MG63 (cell line): ENCODE measurements at regions not wholly inside any gene's neighbourhood (a gene's known extent, or its start where the extent isn't known, plus 50 kb on each side); places are given as distances from the start of the nearest gene placed in this dataset.

Source experiments
- DNase-seq: peaks from one replicate; pipeline ENCODE4 v3.0.0-alpha.2; 2020
- H3K27me3 ChIP-seq: fragments of 250-450 bp; sonication (Bioruptor Pico); 2 replicates; pipeline ENCODE4 v1.5.1; 2020; ENCODE audit warnings: mild to moderate bottlenecking, moderate library complexity
- H3K36me3 ChIP-seq: fragments of 250-450 bp; sonication (Bioruptor Pico); 2 replicates; pipeline ENCODE4 v1.5.1; 2020; ENCODE audit warnings: mild to moderate bottlenecking, moderate library complexity
- H3K4me3 ChIP-seq: fragments of 250-450 bp; sonication (Bioruptor Pico); 2 replicates; pipeline ENCODE4 v1.5.1; 2020; ENCODE audit warnings: mild to moderate bottlenecking, moderate library complexity
- H3K9me3 ChIP-seq: fragments of 250-450 bp; sonication (Bioruptor Pico); 2 replicates; pipeline ENCODE4 v1.5.1; 2020; ENCODE audit warnings: mild to moderate bottlenecking, moderate library complexity

DNA sequence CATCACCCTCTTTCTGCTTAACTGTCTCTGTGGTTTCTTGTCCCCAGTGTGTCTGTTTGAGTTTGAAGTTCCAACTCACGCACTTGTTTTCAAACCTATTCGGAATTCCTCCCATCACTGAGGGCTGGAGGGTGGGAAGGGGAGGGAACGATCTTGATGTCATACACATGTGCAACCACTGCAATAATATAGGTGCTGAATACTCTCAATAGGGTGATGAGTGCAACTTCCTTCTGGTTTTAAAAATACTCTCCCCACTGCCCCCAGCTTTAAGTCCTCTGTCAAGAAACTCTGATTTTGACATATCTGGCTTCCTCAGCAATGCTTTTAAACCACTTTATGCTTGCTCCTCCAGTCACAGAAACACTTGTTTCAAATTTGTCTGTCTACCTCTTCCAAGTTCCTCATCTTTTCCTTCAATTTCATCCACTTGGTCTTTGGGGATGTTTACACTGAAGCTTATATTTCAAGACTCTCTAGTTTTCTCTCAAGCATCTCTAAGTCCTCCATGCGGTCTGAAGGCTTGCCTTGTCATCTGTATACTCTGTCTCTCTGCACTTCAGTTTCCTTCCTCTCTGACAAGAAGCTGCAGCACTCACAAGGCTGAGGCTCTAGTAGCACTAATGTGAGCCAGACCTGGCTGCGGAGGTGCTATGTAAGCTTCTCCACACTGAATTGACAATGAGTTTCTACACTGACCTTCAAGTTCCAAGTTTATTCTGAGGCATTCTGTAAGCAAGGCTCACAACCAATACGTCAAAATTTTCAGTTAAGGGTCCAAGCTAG lies 422.3 kb downstream of the ZEB2 start:
- Histone ChIP-seq H3K4me3 (no peak overlapping the region), H3K27me3 (no peaks in the 10 kb centered on the region), H3K36me3 (no peaks in the 10 kb centered on the region), H3K9me3 (no peaks in the 10 kb centered on the region)
- DNase-seq = no peak

DNA sequence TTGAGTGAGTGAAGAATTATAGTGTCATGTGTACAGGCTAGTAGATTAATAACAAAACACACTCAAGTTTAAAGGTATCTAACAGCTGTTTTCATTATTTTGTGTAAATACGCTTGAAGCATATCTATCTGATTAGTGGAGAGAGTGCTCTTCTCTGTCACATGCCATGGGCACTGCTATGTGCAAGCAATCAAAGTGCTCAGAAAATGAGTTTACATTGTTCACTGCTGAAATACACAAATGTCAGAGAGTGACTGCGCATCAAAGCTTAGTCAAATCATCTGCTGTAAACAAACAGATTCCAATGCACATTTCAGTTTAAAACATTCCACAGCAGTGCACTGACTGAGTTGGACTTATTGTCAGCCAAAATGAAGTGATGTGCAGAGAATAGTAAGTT lies 423.4 kb downstream of the ZEB2 start:
- H3K4me3 ChIP-seq = no peak overlapping the region
- no peaks in the 10 kb centered on the region for H3K9me3 ChIP-seq
- H3K36me3 ChIP-seq = no peaks in the 10 kb centered on the region
- DNase-seq = no peak
- H3K27me3 ChIP-seq = no peaks in the 10 kb centered on the region

DNA sequence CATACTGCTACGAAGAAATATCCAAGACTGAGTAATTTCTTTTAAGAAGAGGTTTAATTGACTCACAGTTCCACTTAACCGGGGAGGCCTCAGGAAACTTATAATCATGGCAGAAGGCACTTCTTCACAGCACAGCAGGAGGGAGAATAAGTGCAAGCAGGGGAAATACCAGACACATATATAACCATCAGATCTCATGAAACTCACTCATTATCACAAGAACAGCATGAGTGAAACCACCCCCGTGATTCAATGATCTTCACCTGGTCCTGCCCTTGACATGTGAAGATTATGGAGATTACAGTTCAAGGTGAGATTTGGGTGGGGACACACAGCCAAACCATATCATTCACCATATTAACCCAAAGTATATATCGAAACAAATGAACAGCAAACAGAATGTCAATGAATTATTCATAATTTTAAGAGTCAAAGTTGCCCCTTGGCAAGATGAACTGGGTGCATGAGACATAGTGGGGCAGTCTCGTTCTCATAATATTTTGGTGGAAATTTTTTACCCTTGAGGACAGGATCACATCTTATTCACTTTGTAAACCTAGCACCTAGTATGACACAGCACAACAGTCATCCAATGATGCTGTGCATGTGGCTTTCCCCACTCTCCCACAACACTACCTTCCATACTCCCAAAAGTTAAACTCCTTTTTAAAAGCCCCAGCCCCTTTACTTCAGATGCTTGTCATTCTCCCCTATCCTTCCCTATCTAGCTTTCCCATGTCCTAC lies 425.3 kb downstream of the ZEB2 start:
- Histone ChIP-seq H3K9me3 (no peaks in the 10 kb centered on the region), H3K27me3 (no peaks in the 10 kb centered on the region), H3K4me3 (no peak overlapping the region), H3K36me3 (no peaks in the 10 kb centered on the region)
- DNase-seq = no peak

DNA sequence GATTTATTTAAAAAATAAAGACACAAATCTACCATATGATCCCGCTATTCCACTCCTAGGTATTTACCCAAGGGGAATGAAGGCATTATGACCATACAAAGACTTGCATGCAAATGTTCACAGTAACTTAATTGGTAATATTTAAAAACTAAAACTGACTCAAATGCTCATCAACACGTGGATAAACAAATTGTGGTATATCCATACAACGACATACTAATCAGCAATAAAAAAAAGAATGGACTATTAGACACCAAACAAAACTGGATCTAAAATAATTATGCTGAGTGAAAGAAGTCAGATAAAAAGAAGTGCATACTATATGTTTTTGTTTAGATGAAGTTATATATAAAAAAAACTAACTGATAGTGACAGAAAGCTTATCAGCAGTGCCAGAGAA lies 428.3 kb downstream of the ZEB2 start:
- no peaks in the 10 kb centered on the region for H3K27me3 ChIP-seq
- no peak overlapping the region for H3K4me3 ChIP-seq
- no peaks in the 10 kb centered on the region for H3K9me3 ChIP-seq
- H3K36me3 ChIP-seq = no peaks in the 10 kb centered on the region
- no peak for DNase-seq

DNA sequence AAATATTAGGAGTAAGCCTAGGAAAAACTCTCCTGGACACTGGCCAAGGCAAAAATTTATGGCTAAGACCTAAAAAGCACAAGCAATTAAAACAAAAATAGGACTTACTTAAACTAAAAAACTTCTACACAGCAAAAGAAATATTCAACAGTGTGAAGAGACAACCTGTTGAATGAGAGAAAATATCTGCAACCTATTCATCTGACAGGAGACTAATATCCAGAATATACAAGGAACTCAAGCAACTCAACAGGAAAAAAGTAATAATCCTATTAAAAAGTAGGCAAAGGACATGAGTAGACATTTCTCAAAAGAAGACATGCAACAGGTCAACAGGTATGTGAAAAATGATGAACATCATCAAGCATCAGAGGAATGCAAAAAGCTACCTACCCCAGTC lies 431.1 kb downstream of the ZEB2 start:
- Histone ChIP-seq H3K36me3 (no peaks in the 10 kb centered on the region), H3K4me3 (no peak overlapping the region), H3K9me3 (no peaks in the 10 kb centered on the region), H3K27me3 (no peaks in the 10 kb centered on the region)
- no peak for DNase-seq

DNA sequence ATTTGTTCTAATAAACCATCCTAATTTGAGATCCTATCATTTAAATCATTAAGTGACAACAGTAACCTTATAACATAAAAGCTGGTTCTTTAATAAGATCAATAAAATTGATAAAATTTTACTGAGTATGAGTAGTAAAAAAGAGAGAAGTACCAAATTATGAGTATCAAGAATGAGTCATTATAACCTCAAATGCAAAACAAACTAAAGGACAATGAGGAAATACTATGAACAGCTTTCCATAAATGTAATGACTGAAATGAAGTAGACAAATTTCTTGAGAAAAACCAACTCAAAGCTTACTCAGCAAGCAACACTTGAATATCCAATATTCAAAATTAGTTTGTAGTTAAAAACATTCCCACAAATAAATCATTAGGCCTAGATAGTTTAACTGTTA lies 433.0 kb downstream of the ZEB2 start:
- DNase-seq = no peak

DNA sequence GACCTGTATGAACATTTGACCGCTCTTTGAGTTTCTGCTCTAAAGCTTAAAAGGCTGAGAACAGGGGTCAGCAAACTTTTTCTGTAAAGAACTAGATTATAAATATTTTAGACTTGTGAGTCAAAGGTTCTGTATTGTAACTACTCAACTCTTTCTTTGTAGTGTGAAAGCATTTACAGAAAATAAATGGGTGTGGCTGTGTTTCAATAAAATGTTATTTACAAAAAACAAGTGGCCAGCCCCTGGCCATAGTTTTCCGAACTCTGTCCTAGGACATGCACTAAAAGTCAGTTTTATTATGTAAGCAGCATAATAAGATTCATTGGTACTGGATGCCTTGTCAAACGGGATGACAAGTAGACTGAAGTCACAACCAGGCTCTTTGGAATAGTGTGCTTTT lies 434.9 kb downstream of the ZEB2 start:
- no peak for DNase-seq
- Histone ChIP-seq H3K36me3 (no peaks in the 10 kb centered on the region), H3K4me3 (no peak overlapping the region), H3K9me3 (no peaks in the 10 kb centered on the region), H3K27me3 (no peaks in the 10 kb centered on the region)

More for the DNA sequence above, 433.0 kb downstream of the ZEB2 start:
- H3K4me3 ChIP-seq = no peak overlapping the region
- no peaks in the 10 kb centered on the region for H3K36me3 ChIP-seq
- no peaks in the 10 kb centered on the region for H3K27me3 ChIP-seq
- no peaks in the 10 kb centered on the region for H3K9me3 ChIP-seq

DNA sequence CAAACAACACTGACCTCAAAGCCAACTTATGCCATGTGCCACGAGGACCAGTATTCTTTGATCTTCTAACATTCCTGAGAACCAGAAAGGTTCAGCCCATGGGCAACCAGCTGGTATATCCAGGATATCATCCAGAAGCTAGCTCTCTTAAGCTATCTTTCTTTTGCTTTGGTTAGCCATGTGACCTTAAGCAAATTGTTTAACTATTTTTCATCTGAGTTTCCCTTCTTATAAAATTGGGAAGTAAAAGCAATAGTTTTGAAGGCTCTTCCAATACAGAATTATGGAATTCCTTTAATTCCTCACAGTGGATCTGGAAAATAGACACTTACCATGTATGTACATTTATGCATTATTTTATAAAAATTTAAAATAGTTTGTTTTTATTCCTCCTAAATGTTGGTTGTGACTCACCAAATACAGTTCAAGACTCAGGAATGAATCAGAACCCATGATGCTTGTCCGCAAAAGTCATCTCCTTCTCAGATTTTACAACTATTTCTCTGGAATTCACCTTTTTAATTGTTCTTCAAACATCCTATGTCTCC lies 435.7 kb downstream of the ZEB2 start:
- Histone ChIP-seq H3K4me3 (no peak overlapping the region), H3K36me3 (no peaks in the 10 kb centered on the region), H3K27me3 (no peaks in the 10 kb centered on the region), H3K9me3 (no peaks in the 10 kb centered on the region)
- peak; percentile 69 for DNase-seq

DNA sequence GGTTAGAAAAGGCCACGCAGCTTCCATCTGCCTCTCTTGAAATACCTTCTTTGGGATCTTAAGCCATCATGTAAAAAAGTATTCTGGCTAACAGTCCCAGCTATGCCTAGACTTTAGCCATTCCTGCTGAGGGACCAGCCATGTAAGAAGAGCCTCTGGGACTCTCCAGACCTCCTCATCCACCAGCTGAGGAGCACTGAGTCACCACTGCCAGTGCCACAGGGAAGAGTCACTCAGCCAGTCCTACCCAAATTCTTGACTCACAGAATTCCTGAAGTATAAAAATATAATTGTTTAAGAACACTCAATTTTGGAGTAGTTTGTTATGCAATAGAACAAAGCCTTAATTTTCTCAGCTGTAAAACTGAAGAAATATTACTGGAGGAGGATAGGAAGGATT lies 436.7 kb downstream of the ZEB2 start:
- Histone ChIP-seq H3K9me3 (no peaks in the 10 kb centered on the region), H3K4me3 (no peak overlapping the region), H3K27me3 (no peaks in the 10 kb centered on the region), H3K36me3 (no peaks in the 10 kb centered on the region)
- peak; percentile 86 for DNase-seq

DNA sequence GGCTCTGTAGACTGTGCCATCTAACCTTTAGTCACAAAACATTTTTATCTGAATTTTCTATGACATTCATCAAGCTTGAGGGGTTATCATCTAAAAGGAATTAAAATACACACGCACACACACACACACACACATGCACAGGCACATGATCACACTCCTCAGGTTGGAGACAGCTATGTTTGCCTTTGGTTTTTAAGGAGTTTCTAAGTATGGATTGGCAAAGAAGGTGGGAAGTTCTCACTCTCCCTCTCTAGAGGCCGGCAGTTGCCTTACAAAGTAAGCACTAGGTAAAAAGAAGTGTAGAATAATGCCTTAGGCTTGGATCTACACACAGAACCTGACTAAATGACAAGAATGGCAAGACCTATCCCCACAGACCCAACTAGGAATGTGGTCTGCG lies 437.1 kb downstream of the ZEB2 start:
- DNase-seq = no peak
- Histone ChIP-seq H3K9me3 (no peaks in the 10 kb centered on the region), H3K27me3 (no peaks in the 10 kb centered on the region), H3K4me3 (no peak overlapping the region), H3K36me3 (no peaks in the 10 kb centered on the region)

DNA sequence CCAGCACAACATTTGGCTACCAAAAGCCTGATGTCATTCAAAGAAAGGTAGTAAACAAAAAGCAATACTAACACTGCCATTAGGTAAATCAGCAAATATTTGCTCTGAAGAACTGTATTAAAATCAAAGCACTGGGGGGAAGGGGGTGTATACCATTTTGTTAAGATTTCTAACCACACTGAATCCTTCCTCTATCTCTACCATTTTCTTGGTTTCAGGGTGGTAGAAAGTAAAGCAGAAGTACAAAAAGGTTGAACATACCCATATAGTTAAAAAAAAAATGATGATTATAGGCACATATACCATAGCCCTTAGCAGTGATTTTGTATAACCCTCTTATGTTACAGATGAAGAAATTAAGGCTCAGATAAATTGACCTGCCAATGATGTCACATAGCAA lies 437.6 kb downstream of the ZEB2 start:
- no peaks in the 10 kb centered on the region for H3K27me3 ChIP-seq
- H3K4me3 ChIP-seq = no peak overlapping the region
- H3K9me3 ChIP-seq = no peaks in the 10 kb centered on the region
- no peaks in the 10 kb centered on the region for H3K36me3 ChIP-seq
- DNase-seq = no peak

DNA sequence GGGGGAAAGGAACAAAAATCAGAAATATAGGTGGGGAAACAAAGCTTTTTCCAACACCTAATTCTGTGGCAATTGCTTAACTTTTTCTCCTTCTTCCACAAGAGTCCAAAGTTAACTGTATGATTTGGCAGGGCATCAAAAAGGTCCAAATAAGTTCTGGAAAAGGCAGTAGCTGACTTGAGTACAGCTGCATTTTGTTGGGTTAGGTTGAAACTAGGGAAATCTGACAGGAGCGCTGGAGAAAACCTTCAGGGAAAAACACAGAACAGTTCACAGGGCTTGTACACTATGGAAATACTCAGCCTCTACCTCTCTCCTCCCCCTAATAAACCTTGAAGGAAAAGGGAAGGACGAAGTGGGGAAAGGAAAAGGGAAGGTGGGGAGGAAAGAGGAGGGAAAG lies 438.6 kb downstream of the ZEB2 start:
- H3K36me3 ChIP-seq = no peaks in the 10 kb centered on the region
- no peaks in the 10 kb centered on the region for H3K9me3 ChIP-seq
- no peak overlapping the region for H3K4me3 ChIP-seq
- no peak for DNase-seq
- no peaks in the 10 kb centered on the region for H3K27me3 ChIP-seq

DNA sequence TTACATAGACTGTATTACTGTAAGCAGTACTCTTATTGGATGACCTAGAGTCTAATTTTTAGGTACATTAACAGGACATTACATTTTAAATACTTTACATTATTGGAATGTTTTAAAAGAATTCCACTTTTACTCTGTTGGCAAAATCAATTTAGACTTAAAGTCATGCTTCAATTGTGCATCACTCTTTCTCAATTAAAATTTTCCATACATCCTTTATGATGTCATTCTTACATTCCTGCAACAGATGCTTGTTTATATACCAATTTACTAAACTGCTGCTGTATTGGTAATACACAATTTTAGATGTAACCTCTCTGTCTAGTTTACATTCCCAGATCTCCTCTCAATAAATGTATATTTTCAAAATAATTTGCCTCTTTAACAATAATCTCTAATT lies 440.1 kb downstream of the ZEB2 start:
- H3K36me3 ChIP-seq = no peaks in the 10 kb centered on the region
- no peaks in the 10 kb centered on the region for H3K9me3 ChIP-seq
- H3K4me3 ChIP-seq = no peak overlapping the region
- no peaks in the 10 kb centered on the region for H3K27me3 ChIP-seq
- no peak for DNase-seq

DNA sequence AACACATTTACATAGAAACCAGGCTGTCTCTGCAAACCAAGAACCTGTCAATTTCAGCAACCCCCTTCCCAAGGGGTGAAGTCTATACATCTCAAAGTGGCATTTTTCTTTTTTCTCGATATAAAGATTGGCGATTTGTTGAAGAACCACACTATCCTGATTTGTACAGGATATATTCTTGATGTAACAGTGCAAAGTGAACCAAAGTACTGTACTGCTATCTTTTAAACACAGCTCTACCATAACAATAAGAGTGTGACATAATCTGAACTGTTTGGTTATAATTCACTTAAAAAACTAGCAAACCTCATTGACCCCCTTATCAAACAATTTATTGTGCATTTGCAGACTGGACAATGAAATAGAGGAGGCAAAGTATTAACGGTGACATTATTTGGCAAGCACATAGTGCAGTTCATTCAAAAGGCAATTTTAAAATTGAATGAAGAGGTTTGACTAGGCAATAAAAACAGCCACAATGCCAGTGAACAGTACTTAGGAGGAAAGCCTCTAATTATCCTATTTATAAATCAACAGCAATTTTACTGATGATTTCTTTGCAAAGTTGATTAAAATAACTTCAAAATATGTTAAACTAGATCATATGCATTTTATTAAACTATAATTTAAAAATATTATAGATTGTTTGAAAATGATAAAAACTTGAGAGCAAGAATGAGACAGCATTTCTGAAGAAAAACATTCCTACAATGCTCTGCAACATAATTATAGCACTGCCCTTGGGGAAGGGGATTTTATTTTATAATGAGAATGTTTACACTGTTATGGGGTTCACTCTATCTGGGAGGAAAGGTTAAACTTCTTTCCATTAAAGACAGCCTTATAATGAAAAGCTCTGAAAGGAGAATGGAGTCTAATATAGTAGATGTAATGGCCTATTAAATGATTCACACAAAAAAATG lies 440.9 kb downstream of the ZEB2 start:
- H3K36me3 ChIP-seq = no peaks in the 10 kb centered on the region
- H3K27me3 ChIP-seq = no peaks in the 10 kb centered on the region
- H3K4me3 ChIP-seq = no peak overlapping the region
- no peaks in the 10 kb centered on the region for H3K9me3 ChIP-seq
- no peak for DNase-seq

DNA sequence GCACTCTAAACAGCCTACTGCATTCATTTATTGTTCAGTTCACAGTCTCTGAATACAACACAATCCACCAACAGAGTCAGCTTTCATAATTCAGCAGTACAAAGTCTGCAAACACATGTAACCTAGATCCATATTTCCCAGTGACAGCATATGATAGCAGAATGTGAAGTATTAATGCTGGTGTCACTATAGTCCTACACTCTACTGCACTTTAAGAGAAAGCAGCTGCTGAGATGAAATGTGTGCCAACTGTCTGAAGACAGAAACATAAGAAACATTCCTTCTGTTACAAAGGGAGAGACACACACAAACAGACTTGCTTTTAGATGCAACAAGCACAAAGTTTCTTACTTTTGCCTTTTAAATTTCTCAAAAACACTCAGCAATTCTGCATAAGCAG lies 441.8 kb downstream of the ZEB2 start:
- Histone ChIP-seq H3K27me3 (no peaks in the 10 kb centered on the region), H3K9me3 (no peaks in the 10 kb centered on the region)
- DNase-seq = no peak

DNA sequence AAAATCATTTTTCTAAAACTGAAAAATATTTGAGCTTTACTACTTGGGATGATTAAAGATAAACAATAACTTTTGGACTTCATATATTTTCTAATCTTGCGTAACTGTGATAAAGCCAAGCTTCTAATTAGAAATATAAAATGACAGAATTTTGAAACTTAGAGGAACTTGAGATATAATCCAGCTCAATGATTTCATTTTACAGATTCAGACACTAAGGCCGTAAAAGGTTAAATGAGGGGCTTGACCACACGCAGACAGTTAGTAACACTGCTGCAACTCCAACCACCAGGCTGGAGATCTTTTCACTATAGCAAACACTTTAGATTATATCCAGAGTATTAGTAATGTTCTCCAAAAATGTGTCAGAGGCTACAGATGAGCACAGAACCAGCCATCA lies 445.5 kb downstream of the ZEB2 start:
- H3K4me3 ChIP-seq = no peak overlapping the region
- no peaks in the 10 kb centered on the region for H3K36me3 ChIP-seq
- DNase-seq = no peak
- H3K27me3 ChIP-seq = no peaks in the 10 kb centered on the region
- H3K9me3 ChIP-seq = no peaks in the 10 kb centered on the region

More for the DNA sequence above, 441.8 kb downstream of the ZEB2 start:
- H3K4me3 ChIP-seq = no peak overlapping the region
- no peaks in the 10 kb centered on the region for H3K36me3 ChIP-seq

DNA sequence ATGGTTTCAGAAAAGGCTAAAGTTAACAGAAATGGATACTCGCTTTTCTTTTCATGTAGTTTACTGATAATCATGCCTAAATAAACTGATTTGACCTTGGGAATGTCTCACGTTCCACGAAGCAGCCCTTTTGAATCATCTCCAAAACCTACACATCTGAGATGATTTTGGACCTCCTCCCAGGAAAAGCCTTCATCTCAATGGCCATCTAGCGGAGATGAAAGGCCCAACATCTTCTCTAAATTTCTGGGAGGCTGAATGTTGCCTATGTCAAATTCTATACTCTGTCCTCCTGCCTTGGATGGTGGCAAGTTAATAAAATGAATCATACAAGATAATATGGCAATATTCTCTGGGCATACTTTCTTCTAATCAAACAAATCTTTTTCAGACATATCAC lies 448.5 kb downstream of the ZEB2 start:
- no peak overlapping the region for H3K4me3 ChIP-seq
- no peaks in the 10 kb centered on the region for H3K27me3 ChIP-seq
- DNase-seq = no peak
- H3K36me3 ChIP-seq = no peaks in the 10 kb centered on the region
- no peaks in the 10 kb centered on the region for H3K9me3 ChIP-seq
